Lower leg skin (tissue), 4 donors: ENCODE measurements at regions not wholly inside any gene's neighbourhood (a gene's known extent, or its start where the extent isn't known, plus 50 kb on each side); places are given as distances from the start of the nearest gene placed in this dataset.

ENCODE experiments used
- DNase-seq, 2 donors: peaks; one replicate each; pipeline ENCODE4 v3.0.0-alpha.2; 2019; ENCODE audit warnings: low spot score in 2 of 2
- H3K4me3 ChIP-seq: fragments of 200-600 bp; sonication (generic); 2 replicates; pipeline ENCODE4 v1.5.1; 2017; ENCODE audit warnings: mild to moderate bottlenecking, low read depth; ENCODE audit not compliant: poor library complexity, severe bottlenecking
- POLR2A ChIP-seq, 2 donors: fragments of 450-650 bp; IDR thresholded peaks; one replicate each; pipeline ENCODE4 v1.6.1; 2016 to 2017; ENCODE audit warnings: antibody characterized with exemption in 2 of 2, mild to moderate bottlenecking in 1 of 2, moderate library complexity in 1 of 2
- WGBS, 2 donors: methylation state at CpG; one replicate each; pipeline ENCODE4 v1.1.5; 2018; 5-methylcytosine and 5-hydroxymethylcytosine counted together
- intact Hi-C: fragments of 100-400 bp; cut with DNase I; formaldehyde crosslinking; loops from one replicate; pipeline ENCODE4 v1.15.0; 2023; ENCODE audit warnings: low total_unique reads
- TF ChIP-seq, protein P1 (sequence below), 3 donors: fragments of 450-650 bp; IDR thresholded peaks; one replicate each; pipeline ENCODE4 v1.5.1; 2016; ENCODE audit warnings: antibody characterized with exemption in 3 of 3, mild to moderate bottlenecking in 3 of 3, moderate library complexity in 2 of 3

GRCh38 chr3:3699816-3700633, 99.2 kb upstream of the LRRN1 start:
- WGBS, 2 donors: 49 to 63% methylated on average over 7 of the region's 7 CpGs
- DNase-seq: no peak
- TF ChIP-seq, protein P1, sequence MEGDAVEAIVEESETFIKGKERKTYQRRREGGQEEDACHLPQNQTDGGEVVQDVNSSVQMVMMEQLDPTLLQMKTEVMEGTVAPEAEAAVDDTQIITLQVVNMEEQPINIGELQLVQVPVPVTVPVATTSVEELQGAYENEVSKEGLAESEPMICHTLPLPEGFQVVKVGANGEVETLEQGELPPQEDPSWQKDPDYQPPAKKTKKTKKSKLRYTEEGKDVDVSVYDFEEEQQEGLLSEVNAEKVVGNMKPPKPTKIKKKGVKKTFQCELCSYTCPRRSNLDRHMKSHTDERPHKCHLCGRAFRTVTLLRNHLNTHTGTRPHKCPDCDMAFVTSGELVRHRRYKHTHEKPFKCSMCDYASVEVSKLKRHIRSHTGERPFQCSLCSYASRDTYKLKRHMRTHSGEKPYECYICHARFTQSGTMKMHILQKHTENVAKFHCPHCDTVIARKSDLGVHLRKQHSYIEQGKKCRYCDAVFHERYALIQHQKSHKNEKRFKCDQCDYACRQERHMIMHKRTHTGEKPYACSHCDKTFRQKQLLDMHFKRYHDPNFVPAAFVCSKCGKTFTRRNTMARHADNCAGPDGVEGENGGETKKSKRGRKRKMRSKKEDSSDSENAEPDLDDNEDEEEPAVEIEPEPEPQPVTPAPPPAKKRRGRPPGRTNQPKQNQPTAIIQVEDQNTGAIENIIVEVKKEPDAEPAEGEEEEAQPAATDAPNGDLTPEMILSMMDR (IDR thresholded peaks at IDR 0.05): no peak
- TF ChIP-seq POLR2A (IDR thresholded peaks at IDR 0.05): no peak
- H3K4me3 ChIP-seq: no peak overlapping the region
- intact Hi-C loops: no loop called here

DNA sequence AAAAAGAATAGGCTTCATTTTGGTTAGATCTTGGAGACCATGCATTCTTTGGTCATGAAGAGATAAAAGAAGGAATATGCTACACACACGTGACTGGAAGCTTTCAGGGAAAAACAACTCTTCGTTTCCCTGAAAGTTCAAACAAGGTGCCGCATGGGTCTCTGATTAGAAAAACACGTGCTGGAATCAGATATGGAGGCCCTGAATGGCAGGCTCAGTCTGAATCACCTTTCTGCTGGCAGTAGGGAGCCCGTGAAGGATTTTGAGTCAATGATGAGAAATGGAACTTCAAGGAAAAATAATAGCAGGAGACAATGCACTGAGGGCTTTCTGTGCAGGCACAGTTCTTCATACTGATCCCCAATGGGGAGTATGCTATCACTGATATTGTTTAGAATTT, 99.8 kb upstream of the LRRN1 start:
- H3K4me3 ChIP-seq: no peak overlapping the region
- intact Hi-C loops: no loop called here
- 83 to 86% methylated on average over 5 of the region's 5 CpGs for WGBS, 2 donors
- no peak for DNase-seq
- TF ChIP-seq, protein P1 (IDR thresholded peaks at IDR 0.05): no peak

- TF ChIP-seq, protein P1 (IDR thresholded peaks at IDR 0.05): no peak
- TF ChIP-seq POLR2A (IDR thresholded peaks at IDR 0.05): no peak
- DNase-seq: no peak
- WGBS, 2 donors: 30 to 47% methylated on average over 5 of the region's 5 CpGs
- intact Hi-C loops: no loop called here
- no peak overlapping the region for H3K4me3 ChIP-seq
Measured at GRCh38 chr3:3696345-3696744, 102.9 kb upstream of the LRRN1 start.

DNA sequence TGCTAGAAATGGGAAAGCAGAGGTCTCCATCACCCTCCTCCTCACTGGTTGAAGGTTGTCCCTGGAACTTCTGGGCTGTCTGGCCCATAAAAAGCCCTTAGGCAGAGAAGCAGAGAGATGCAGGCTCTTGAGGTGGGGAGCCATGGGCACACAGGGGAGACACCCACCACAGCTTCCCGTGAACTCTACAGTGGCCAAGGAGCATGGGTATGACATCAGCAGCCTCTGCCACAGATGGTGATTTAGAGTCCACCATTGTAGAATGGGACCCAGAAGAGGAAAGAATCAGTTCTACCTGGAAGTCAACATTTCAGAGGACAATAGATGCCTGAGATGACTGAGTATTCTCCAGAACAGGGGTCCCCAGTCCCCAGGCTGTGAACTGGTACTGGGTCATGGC, 105.6 kb upstream of the LRRN1 start:
- DNase-seq: no peak
- H3K4me3 ChIP-seq: no peak overlapping the region
- WGBS, 2 donors: 86 to 93% methylated on average over 1 of the region's 1 CpG
- TF ChIP-seq POLR2A (IDR thresholded peaks at IDR 0.05): no peak
- TF ChIP-seq, protein P1 (IDR thresholded peaks at IDR 0.05): no peak
- intact Hi-C loops: no loop called here

DNA sequence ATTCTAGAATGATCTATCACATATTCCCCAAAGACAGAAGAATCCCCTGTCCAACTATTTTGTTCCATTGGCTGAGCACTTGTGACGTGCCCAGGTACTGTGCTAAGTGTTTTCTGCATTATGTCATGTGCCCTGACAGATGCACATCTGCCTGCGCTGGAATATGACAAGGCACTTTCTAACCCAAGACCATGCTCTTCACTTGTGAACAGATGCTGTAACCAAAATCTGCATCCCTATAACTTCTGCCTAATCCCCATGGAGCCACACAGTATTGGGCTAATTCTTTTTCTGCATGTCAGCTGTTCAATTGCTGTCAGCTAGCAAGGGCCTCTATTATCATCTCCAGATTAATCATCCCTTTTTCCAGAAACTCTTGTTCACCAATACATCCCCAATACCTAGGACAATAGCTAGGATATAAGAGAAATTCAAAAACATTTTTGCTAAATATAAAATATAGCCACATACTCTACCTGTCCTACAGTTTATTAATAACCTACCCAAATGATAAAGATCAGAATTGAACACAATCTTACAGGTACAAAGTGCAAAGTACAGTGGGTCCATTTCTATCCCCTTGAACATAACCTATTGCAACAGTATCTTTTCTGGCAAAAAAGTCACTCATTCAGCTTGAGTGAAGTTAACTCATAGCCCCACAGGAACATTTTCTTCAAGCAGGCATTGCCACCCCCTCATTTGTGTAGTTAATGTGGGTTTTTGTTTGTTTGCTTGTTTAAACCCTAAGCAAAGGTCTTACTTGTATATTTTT, 109.4 kb upstream of the LRRN1 start:
- intact Hi-C loops: no loop called here
- no peak for DNase-seq
- 60 to 69% methylated on average over 2 of the region's 2 CpGs for WGBS, 2 donors
- no peak for TF ChIP-seq POLR2A (IDR thresholded peaks at IDR 0.05)
- TF ChIP-seq, protein P1 (IDR thresholded peaks at IDR 0.05): no peak
- H3K4me3 ChIP-seq: no peak overlapping the region
